ENCODE measurements at regions not wholly inside any gene's neighbourhood (a gene's known extent, or its start where the extent isn't known, plus 50 kb on each side); places are given as distances from the start of the nearest gene placed in this dataset.

DNA sequence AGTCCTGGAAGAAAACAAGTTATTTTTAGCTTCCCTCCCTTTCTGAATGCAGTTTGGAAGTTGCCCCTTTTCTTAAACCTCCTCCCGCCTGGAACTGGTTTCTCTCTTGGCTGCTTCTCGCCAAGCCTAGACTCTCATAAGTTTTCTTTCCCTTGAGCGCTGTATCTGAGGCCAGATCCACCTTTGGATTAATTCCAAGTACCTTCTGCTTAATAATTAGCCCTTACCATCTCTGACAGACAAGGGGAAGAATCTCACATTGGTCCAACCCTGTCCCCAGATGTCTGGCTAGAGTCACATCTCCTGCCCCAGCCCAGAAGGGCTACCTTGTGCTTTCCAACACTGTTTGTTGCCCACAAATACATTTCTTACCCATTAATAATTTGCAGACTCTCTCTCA is 161.8 kb upstream of the RGS6 start:
- TF ChIP-seq, protein P1, sequence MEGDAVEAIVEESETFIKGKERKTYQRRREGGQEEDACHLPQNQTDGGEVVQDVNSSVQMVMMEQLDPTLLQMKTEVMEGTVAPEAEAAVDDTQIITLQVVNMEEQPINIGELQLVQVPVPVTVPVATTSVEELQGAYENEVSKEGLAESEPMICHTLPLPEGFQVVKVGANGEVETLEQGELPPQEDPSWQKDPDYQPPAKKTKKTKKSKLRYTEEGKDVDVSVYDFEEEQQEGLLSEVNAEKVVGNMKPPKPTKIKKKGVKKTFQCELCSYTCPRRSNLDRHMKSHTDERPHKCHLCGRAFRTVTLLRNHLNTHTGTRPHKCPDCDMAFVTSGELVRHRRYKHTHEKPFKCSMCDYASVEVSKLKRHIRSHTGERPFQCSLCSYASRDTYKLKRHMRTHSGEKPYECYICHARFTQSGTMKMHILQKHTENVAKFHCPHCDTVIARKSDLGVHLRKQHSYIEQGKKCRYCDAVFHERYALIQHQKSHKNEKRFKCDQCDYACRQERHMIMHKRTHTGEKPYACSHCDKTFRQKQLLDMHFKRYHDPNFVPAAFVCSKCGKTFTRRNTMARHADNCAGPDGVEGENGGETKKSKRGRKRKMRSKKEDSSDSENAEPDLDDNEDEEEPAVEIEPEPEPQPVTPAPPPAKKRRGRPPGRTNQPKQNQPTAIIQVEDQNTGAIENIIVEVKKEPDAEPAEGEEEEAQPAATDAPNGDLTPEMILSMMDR (IDR thresholded peaks at IDR 0.05): no peak
- no peak for TF ChIP-seq EP300 (IDR thresholded peaks at IDR 0.05)
